Keratinocyte (primary cell): ENCODE measurements at regions not wholly inside any gene's neighbourhood (a gene's known extent, or its start where the extent isn't known, plus 50 kb on each side); places are given as distances from the start of the nearest gene placed in this dataset.

Experiments used
- DNase-seq: peaks from one replicate; pipeline ENCODE4 v3.0.0-alpha.2; 2011; ENCODE audit warnings: low read depth, missing footprints, low spot score
- FAIRE-seq: peaks from 2 replicates; lab custom pipeline; 2011; peaks lifted over from hg19 to GRCh38; lab: Jason Lieb, UNC
- H2AFZ ChIP-seq: 2 replicates; pipeline ENCODE4 v1.6.0; 2012; ENCODE audit warnings: low read length, control low read depth, inconsistent platforms; ENCODE audit not compliant: control insufficient read depth
- H3K27ac ChIP-seq: 2 replicates; pipeline ENCODE4 v1.5.1; 2011; ENCODE audit warnings: low read length; ENCODE audit not compliant: control insufficient read depth, insufficient read depth
- H3K27me3 ChIP-seq: 3 replicates; pipeline ENCODE4 v1.6.0; 2011; ENCODE audit warnings: low read length; ENCODE audit not compliant: control insufficient read depth, insufficient read depth; ENCODE audit errors: extremely low read depth
- H3K36me3 ChIP-seq, 2 experiments: 2 replicates in 1 of 2; 3 replicates in 1 of 2; pipeline ENCODE4 v1.5.1; 2011; ENCODE audit warnings: low read length in 2 of 2, mild to moderate bottlenecking in 1 of 2; ENCODE audit not compliant: control insufficient read depth in 2 of 2, insufficient read depth in 2 of 2; ENCODE audit errors: extremely low read depth in 1 of 2
- H3K4me1 ChIP-seq: 3 replicates; pipeline ENCODE4 v1.5.1; 2011; ENCODE audit warnings: low read length; ENCODE audit not compliant: control insufficient read depth, insufficient read depth; ENCODE audit errors: extremely low read depth
- H3K4me2 ChIP-seq: 3 replicates; pipeline ENCODE4 v1.6.0; 2011; ENCODE audit warnings: low read depth, low read length; ENCODE audit not compliant: control insufficient read depth, insufficient read depth; ENCODE audit errors: extremely low read depth
- H3K4me3 ChIP-seq, 3 experiments: fragments of 200-600 bp in 1 of 3; sonication (generic) in 1 of 3; 2 replicates in 2 of 3; 3 replicates in 1 of 3; pipeline ENCODE4 v1.5.1; 2011 to 2016; ENCODE audit warnings: low read length in 3 of 3, mild to moderate bottlenecking in 3 of 3, control low read depth in 2 of 3, inconsistent platforms in 1 of 3, low read depth in 1 of 3, mixed read lengths in 1 of 3, mixed run types in 1 of 3, moderate library complexity in 1 of 3; ENCODE audit not compliant: control insufficient read depth in 2 of 3, insufficient read depth in 2 of 3; ENCODE audit errors: extremely low read depth in 1 of 3
- H3K79me2 ChIP-seq: 2 replicates; pipeline ENCODE4 v1.6.0; 2012; ENCODE audit warnings: low read length; ENCODE audit not compliant: control insufficient read depth, insufficient read depth
- H3K9ac ChIP-seq: 3 replicates; pipeline ENCODE4 v1.6.0; 2011; ENCODE audit warnings: low read length; ENCODE audit not compliant: control insufficient read depth, insufficient read depth; ENCODE audit errors: extremely low read depth
- H3K9me1 ChIP-seq: 3 replicates; pipeline ENCODE4 v1.6.0; 2011; ENCODE audit warnings: low read length; ENCODE audit not compliant: control insufficient read depth, insufficient read depth; ENCODE audit errors: extremely low read depth
- H3K9me3 ChIP-seq: 2 replicates; pipeline ENCODE4 v1.5.1; 2012; ENCODE audit warnings: low read depth, low read length; ENCODE audit not compliant: control insufficient read depth
- H4K20me1 ChIP-seq: 3 replicates; pipeline ENCODE4 v1.6.0; 2011; ENCODE audit warnings: low read length; ENCODE audit not compliant: control insufficient read depth, insufficient read depth; ENCODE audit errors: extremely low read depth
- CTCF ChIP-seq, 3 experiments: IDR thresholded peaks in 1 of 3; conservative IDR thresholded peaks in 1 of 3; optimal IDR thresholded peaks in 1 of 3; 2 replicates in 2 of 3; 3 replicates in 1 of 3; pipeline versions ENCODE3 to v1.5.1; 2011; ENCODE audit warnings: low read length in 3 of 3, mild to moderate bottlenecking in 3 of 3, moderate library complexity in 2 of 3, control low read depth in 1 of 3, inconsistent platforms in 1 of 3; ENCODE audit not compliant: insufficient read depth in 2 of 3; ENCODE audit errors: extremely low read depth in 1 of 3
- EZH2 ChIP-seq: IDR thresholded peaks from one replicate; pipeline ENCODE4 v1.6.1; 2012; ENCODE audit warnings: inconsistent platforms, mild to moderate bottlenecking, low read length, moderate library complexity
- dilution Hi-C: fragments of 300-500 bp; cut with MboI; formaldehyde crosslinking; loops from one replicate; pipeline ENCODE4 v1.7.0; 2020; ENCODE audit warnings: low sequenced_read_pairs; ENCODE audit not compliant: extremely low pct_ligation_motif_present

- Histone ChIP-seq H3K9me3 (no peaks in the 10 kb centered on the region), H3K4me3 (no peak overlapping the region), H3K27ac (no peak overlapping the region), H3K4me2 (no peak overlapping the region), H3K36me3 (no peaks in the 10 kb centered on the region), H3K4me1 (no peaks in the 10 kb centered on the region), H4K20me1 (no peaks in the 10 kb centered on the region), H3K9ac (no peak overlapping the region), H2AFZ (no peak overlapping the region), H3K79me2 (no peaks in the 10 kb centered on the region), H3K27me3 (no peaks in the 10 kb centered on the region), H3K9me1 (no peaks in the 10 kb centered on the region)
- TF ChIP-seq EZH2, result no peak
- TF ChIP-seq CTCF (optimal IDR thresholded peaks at IDR 0.05 in 1 of 3, IDR thresholded peaks at IDR 0.05 in 1 of 3, conservative IDR thresholded peaks at IDR 0.05 in 1 of 3; ENCODE audit: extremely low read depth in 1 of 3, insufficient read depth in 2 of 3, low read length in 3 of 3), result no peak
- DNase-seq (no peak), FAIRE-seq (no peak)
- dilution Hi-C loops, result no loop called here
These were observed 624.4 kb upstream of the SOX11 start for GRCh38 chr2:5067816-5068215.

GRCh38 chr2:5070257-5070656, 621.9 kb upstream of the SOX11 start:
- Histone ChIP-seq H3K79me2 (no peaks in the 10 kb centered on the region), H2AFZ (no peak overlapping the region), H3K9me1 (no peaks in the 10 kb centered on the region), H3K4me3 (no peak overlapping the region), H3K9me3 (no peaks in the 10 kb centered on the region), H3K4me1 (no peaks in the 10 kb centered on the region), H3K9ac (no peak overlapping the region), H3K27ac (no peak overlapping the region), H3K27me3 (no peaks in the 10 kb centered on the region), H3K36me3 (no peaks in the 10 kb centered on the region), H4K20me1 (no peaks in the 10 kb centered on the region), H3K4me2 (no peak overlapping the region)
- no peak for DNase-seq
- no peak for FAIRE-seq
- dilution Hi-C loops, result no loop called here
- TF ChIP-seq CTCF (optimal IDR thresholded peaks at IDR 0.05 in 1 of 3, IDR thresholded peaks at IDR 0.05 in 1 of 3, conservative IDR thresholded peaks at IDR 0.05 in 1 of 3; ENCODE audit: extremely low read depth in 1 of 3, insufficient read depth in 2 of 3, low read length in 3 of 3) (no peak), EZH2 (no peak)
